Bronchial epithelial cell (primary cell): ENCODE measurements at regions not wholly inside any gene's neighbourhood (a gene's known extent, or its start where the extent isn't known, plus 50 kb on each side); places are given as distances from the start of the nearest gene placed in this dataset.
A peak's percentile ranks its signal among the peaks of the same experiment; 100 is the strongest.

Experiments used
- DNase-seq: peaks from one replicate; pipeline ENCODE4 v3.0.0-alpha.2; 2010; ENCODE audit warnings: low read depth
- FAIRE-seq: peaks from 2 replicates; lab custom pipeline; 2011; peaks lifted over from hg19 to GRCh38; lab: Jason Lieb, UNC
- H3K27me3 ChIP-seq: 2 replicates; pipeline ENCODE4 v1.5.1; 2011; ENCODE audit warnings: low read length; ENCODE audit not compliant: control insufficient read depth, insufficient read depth
- H3K36me3 ChIP-seq: 2 replicates; pipeline ENCODE4 v1.5.1; 2011; ENCODE audit warnings: low read length; ENCODE audit not compliant: control insufficient read depth, insufficient read depth
- H3K4me3 ChIP-seq: 2 replicates; pipeline ENCODE4 v1.5.1; 2011; ENCODE audit warnings: mild to moderate bottlenecking, low read depth, low read length, control low read depth
- CTCF ChIP-seq: IDR thresholded peaks from 2 replicates; pipeline ENCODE4 v1.5.1; 2011; ENCODE audit warnings: mild to moderate bottlenecking, moderate library complexity, low read length, control low read depth, inconsistent platforms; ENCODE audit not compliant: insufficient read depth, severe bottlenecking

- Histone ChIP-seq H3K36me3 (no peaks in the 10 kb centered on the region), H3K27me3 (no peaks in the 10 kb centered on the region), H3K4me3 (no peak overlapping the region)
- TF ChIP-seq CTCF: no peak
- FAIRE-seq (no peak), DNase-seq (peak; percentile 25)
These were observed 423.7 kb downstream of the C3orf38 start for GRCh38 chr3:88573472-88573871.

- no peak overlapping the region for H3K4me3 ChIP-seq
- H3K36me3 ChIP-seq: no peaks in the 10 kb centered on the region
- no peak for FAIRE-seq
- H3K27me3 ChIP-seq: no peaks in the 10 kb centered on the region
- TF ChIP-seq CTCF: no peak
- no peak for DNase-seq
These were observed 424.4 kb downstream of the C3orf38 start for GRCh38 chr3:88574146-88574545.

- no peak for TF ChIP-seq CTCF
- no peaks in the 10 kb centered on the region for H3K27me3 ChIP-seq
- DNase-seq (no peak), FAIRE-seq (no peak)
- no peaks in the 10 kb centered on the region for H3K36me3 ChIP-seq
- H3K4me3 ChIP-seq: no peak overlapping the region
These were observed 434.7 kb downstream of the C3orf38 start for GRCh38 chr3:88584451-88584850.

GRCh38 chr3:88586121-88586640 lies 436.4 kb downstream of the C3orf38 start:
- no peak for TF ChIP-seq CTCF
- FAIRE-seq (no peak), DNase-seq (no peak)
- H3K27me3 ChIP-seq: no peaks in the 10 kb centered on the region
- H3K4me3 ChIP-seq: no peak overlapping the region
- no peaks in the 10 kb centered on the region for H3K36me3 ChIP-seq

GRCh38 chr3:88589138-88589537 lies 439.4 kb downstream of the C3orf38 start:
- H3K27me3 ChIP-seq: no peaks in the 10 kb centered on the region
- TF ChIP-seq CTCF: no peak
- no peaks in the 10 kb centered on the region for H3K36me3 ChIP-seq
- FAIRE-seq: no peak
- DNase-seq: no peak
- H3K4me3 ChIP-seq: no peak overlapping the region

GRCh38 chr3:88595026-88595425 lies 445.3 kb downstream of the C3orf38 start:
- Histone ChIP-seq H3K4me3 (no peak overlapping the region), H3K36me3 (no peaks in the 10 kb centered on the region), H3K27me3 (no peaks in the 10 kb centered on the region)
- TF ChIP-seq CTCF: no peak
- FAIRE-seq (no peak), DNase-seq (no peak)
